ENCODE measurements at regions not wholly inside any gene's neighbourhood (a gene's known extent, or its start where the extent isn't known, plus 50 kb on each side); places are given as distances from the start of the nearest gene placed in this dataset.
"Not testable (repeated sequence)": the region's sequence is repeated elsewhere in the genome, so short reads cannot be mapped to it uniquely, and the experiment has no call there.

GRCh38 chr1:25020851-25021590 lies 90.9 kb upstream of the RUNX3 start:
- DNase-seq = no peak

DNA sequence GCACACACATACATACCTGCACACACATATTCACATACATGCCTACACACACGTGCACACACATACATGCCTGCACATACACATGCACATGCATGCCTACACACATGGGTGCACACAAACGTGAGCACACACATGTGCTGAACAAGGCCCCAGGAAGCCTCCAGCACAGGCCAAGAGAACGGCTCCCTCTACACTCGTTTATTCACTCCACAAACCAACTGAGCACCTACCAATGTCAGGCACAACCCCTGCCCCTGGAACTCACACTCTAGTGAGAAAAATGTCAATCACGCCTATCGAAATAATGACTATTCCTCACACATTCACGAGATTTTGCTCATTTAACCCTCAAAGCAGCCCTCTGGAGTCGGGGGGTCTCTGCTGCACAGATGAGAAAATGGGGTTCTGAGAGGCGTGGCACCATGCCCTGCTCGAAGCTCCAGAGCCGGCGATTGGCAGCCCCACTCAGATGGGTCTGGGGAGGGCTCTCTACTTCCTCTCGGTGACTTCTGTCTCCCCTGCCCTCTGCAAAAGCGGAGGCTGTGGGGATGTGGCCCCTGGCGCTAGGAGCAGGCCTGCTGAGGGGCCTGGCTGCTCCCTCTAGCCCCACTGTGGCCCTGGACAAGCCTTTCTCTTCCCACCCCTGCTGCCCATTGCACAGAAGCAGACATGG lies 90.2 kb upstream of the RUNX3 start:
- DNase-seq = no peak

GRCh38 chr1:25019337-25020172 lies 89.5 kb upstream of the RUNX3 start:
- no peak for DNase-seq

DNA sequence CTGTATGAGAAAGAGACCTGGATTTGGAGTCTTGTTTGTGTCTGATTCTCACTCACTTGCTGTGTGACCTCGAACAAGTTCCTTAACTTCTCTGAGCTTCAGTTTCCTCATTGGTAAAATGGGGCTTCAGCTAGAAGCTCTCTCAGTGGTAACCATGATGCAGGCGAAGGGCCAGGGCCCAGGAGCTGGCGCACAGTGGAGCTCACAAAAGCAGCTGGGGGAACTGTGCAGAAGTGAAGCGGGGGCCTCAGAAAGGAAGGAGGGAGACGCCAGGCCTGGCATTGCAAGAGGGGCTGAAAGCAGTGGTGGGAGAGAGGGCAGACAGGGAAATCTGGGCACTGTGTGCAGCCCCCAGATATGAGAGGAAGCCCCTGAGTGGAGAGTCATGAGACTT lies 88.9 kb upstream of the RUNX3 start:
- DNase-seq = no peak

- DNase-seq = no peak
These were observed 88.1 kb upstream of the RUNX3 start for GRCh38 chr1:25018110-25018735.

- DNase-seq = no peak
These were observed 87.5 kb upstream of the RUNX3 start for GRCh38 chr1:25017436-25018109.

- DNase-seq = no peak
These were observed 83.2 kb upstream of the RUNX3 start for GRCh38 chr1:25012966-25013962.

GRCh38 chr1:25011943-25012638 lies 82.0 kb upstream of the RUNX3 start:
- DNase-seq = no peak

GRCh38 chr1:25011275-25011674 lies 81.2 kb upstream of the RUNX3 start:
- no peak for DNase-seq

- no peak for DNase-seq
These were observed 79.7 kb upstream of the RUNX3 start for GRCh38 chr1:25009671-25010262.

DNA sequence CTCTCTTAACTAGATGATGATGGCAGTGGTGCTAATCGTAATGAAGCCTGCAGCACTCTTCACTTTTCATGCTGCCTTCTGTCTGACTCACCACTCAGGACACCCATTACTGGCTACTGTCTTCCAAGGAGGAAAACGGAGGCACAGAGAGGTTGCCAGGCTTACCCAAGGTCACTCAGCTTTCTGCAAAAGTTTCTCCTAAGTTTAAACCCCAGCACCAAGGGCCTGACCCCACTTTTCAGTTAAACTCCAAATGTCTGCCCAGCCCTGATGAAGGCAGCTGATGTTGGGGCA lies 78.1 kb upstream of the RUNX3 start:
- no peak for DNase-seq

DNA sequence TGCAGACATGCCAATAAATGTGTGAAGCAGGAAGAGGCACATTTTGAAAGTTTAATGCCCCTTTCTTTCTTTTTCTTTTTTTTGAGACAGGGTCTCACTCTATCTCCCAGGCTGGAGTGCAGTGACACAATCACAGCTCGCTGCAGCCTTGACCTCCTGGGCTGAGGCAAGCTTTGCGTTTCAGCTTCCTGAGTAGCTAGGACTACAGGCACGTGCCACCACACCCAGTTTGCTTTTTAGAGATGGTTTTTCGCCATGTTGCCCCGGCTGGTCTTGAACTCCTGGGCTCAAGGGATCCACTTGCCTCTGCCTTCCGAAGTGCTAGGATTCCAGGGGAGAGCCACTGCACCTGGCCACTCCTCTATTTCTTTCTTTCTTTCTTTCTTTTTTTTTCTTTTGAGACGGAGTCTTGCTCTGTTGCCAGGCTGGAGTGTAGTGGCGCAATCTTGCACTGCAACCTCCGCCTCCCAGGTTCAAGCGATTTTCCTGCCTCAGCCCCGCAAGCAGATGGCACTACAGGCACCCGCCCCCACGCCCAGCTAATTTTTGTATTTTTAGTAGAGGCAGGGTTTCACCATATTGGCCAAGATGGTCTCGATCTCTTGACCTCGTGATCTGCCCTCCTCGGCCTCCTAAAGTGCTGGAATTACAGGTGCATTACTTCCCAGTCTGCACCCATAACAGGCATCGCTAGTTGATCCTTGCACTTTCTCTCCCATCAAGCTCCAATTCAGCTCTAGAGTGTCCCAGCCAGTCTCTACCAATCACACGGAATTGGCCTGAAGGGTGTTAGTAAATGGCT lies 77.5 kb upstream of the RUNX3 start:
- not testable (repeated sequence) for DNase-seq

DNA sequence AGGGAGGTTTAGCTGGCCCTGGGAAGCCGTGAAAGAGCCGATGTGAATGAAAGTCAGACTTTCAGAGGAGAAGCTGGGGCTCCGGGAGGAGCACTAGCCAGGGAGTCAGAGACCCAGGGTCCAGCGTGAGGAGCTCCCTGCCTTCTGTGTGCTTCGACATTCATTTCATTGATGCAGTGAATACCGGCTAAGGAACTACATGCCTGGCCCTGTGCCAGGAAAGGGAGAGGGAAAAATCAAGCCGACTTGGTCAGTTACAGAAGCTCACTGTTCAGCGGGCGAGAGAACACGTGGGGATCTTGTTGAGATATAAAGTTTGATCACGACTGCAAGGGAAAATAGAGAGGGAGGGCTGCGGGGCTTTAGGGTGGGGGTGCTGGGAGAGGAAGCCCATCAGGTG lies 76.7 kb upstream of the RUNX3 start:
- DNase-seq = no peak

GRCh38 chr1:25004355-25004754 lies 74.3 kb upstream of the RUNX3 start:
- no peak for DNase-seq

DNA sequence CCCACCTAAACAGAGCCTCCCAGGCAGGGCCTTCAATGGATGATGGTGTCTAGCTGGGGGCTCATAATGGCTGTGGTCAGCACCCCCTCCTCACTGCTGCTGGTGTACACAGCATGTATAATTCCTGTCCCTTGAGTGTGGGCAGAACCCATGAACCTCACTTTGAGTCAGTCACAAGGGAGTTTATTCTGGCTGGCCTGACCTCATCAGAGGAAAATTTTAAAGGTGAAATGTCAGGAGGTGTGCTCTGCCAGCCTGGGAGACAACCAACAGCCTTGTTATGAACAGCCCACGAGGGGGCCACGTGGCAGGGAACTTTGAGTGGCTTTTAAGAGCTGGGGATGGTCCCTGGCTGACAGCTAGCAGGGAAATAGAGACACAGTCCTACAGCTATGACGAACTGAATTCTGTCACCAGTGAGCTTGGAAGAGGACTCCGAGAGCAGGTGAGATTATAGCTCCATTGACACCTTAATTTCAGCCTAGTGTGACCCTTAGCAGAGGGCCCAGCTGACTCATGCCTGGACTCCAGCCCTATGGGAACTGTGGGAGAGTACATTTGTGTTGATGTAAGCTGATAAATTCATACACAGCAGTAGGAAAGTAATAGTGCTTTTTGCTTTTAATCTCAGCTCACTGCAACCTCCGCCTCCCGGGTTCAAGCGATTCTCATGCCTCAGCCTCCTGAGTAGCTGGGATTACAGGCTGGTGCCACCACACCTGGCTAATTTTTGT lies 73.5 kb upstream of the RUNX3 start:
- DNase-seq = no peak

DNA sequence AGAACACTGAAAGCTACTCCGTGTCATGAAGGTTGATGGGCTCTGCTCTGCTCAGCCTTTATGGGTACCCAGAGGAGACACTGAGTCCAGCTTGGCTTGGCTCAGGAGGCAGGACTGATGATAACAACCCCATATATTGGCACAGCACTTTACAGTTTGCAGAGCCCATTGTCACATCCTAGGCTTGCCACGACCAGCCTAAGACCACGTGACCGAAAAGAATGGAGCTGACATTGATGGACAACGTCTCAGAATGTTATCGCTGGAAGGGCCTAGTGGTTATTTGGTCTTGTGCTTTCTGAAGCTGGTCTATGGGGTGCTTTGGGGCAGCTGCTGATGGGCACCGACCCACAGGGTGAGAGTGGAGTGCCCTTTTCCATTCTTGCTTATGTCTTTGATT lies 72.9 kb upstream of the RUNX3 start:
- no peak for DNase-seq

DNA sequence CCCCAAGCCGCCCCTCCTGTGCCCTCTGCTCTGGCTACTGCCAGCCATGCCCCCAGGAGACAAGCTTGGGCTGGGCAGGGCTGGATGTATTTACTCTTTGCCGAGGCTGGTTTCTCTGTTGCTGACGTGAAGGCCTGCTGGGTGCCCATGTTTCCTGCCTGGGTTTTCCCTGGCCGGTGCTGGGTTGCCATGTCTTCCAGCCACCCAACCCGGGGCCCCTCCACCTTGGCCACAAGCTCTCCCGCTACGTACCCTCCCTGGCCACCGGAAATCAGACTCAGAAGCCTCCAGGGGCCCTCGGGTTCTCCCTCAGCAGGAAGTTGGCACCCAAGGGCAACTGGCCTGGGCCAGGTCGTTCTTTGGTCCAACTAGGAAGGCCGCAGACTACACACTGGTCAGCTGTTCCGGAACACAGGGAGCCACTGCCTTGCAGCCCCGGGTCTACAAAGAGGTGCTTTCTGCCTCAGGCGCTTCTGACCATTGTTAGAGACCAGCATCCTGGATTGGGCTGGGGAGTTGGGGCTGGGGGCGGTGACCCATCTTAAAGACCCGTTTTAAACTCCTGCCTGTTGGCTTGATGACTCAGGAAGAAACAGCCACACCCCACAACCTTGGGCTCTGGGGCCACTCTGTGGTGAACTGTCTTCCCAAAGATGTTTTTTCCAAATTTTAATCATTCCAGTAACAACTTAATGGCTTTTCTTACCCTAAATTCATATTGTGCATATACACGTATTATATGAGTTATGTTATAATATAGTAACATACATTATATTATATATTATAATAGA lies 71.2 kb upstream of the RUNX3 start:
- DNase-seq = no peak

GRCh38 chr1:24999906-25000305 lies 69.8 kb upstream of the RUNX3 start:
- DNase-seq = no peak

Data from activated naive CD4-positive, alpha-beta T cell (primary cell).